HG03342 (cell line): ENCODE measurements at regions not wholly inside any gene's neighbourhood (a gene's known extent, or its start where the extent isn't known, plus 50 kb on each side); places are given as distances from the start of the nearest gene placed in this dataset.
"Not testable (repeated sequence)": the region's sequence is repeated elsewhere in the genome, so short reads cannot be mapped to it uniquely, and the experiment has no call there.

Source experiments
- ATAC-seq: cut with Tn5 transposase; IDR thresholded peaks from one replicate; pipeline ENCODE4 v1.9.1; 2021; ENCODE audit warnings: mild to moderate bottlenecking, moderate library complexity; ENCODE audit not compliant: unreplicated experiment

GRCh38 chr7:35968140-35968940 is 167.5 kb downstream of the SEPTIN7 start:
- no peak for ATAC-seq

GRCh38 chr7:35969066-35969465 is 168.2 kb downstream of the SEPTIN7 start:
- no peak for ATAC-seq

- no peak for ATAC-seq
Observed at GRCh38 chr7:35970458-35970857, 169.6 kb downstream of the SEPTIN7 start.

- no peak for ATAC-seq
Observed at GRCh38 chr7:35971133-35971891, 170.5 kb downstream of the SEPTIN7 start.

- peak; percentile 66 for ATAC-seq
Observed at GRCh38 chr7:35975851-35976454, 175.1 kb downstream of the SEPTIN7 start.

GRCh38 chr7:35978816-35979640 is 174.0 kb upstream of the EEPD1 start:
- ATAC-seq: not testable (repeated sequence)

- ATAC-seq: no peak
Observed at GRCh38 chr7:35982600-35982999, 170.5 kb upstream of the EEPD1 start.

GRCh38 chr7:35983626-35984025 is 169.4 kb upstream of the EEPD1 start:
- ATAC-seq: no peak

- peak; percentile 97 for ATAC-seq
Observed at GRCh38 chr7:35985126-35985754, 167.8 kb upstream of the EEPD1 start.

GRCh38 chr7:35987016-35987415 is 166.0 kb upstream of the EEPD1 start:
- ATAC-seq: no peak

- ATAC-seq: no peak
Observed at GRCh38 chr7:35988105-35988504, 164.9 kb upstream of the EEPD1 start.

GRCh38 chr7:35988818-35989217 is 164.2 kb upstream of the EEPD1 start:
- ATAC-seq: no peak

- no peak for ATAC-seq
Observed at GRCh38 chr7:35991511-35992232, 161.4 kb upstream of the EEPD1 start.

- no peak for ATAC-seq
Observed at GRCh38 chr7:35992436-35992835, 160.6 kb upstream of the EEPD1 start.

- no peak for ATAC-seq
Observed at GRCh38 chr7:35993113-35993512, 159.9 kb upstream of the EEPD1 start.

- no peak for ATAC-seq
Observed at GRCh38 chr7:35993676-35994606, 159.1 kb upstream of the EEPD1 start.

GRCh38 chr7:35995334-35995733 is 157.7 kb upstream of the EEPD1 start:
- no peak for ATAC-seq

- ATAC-seq: no peak
Observed at GRCh38 chr7:35998481-35998880, 154.6 kb upstream of the EEPD1 start.

- ATAC-seq: no peak
Observed at GRCh38 chr7:36001546-36001945, 151.5 kb upstream of the EEPD1 start.
